ENCODE measurements at regions not wholly inside any gene's neighbourhood (a gene's known extent, or its start where the extent isn't known, plus 50 kb on each side); places are given as distances from the start of the nearest gene placed in this dataset.
"Not testable (repeated sequence)": the region's sequence is repeated elsewhere in the genome, so short reads cannot be mapped to it uniquely, and the experiment has no call there.

DNA sequence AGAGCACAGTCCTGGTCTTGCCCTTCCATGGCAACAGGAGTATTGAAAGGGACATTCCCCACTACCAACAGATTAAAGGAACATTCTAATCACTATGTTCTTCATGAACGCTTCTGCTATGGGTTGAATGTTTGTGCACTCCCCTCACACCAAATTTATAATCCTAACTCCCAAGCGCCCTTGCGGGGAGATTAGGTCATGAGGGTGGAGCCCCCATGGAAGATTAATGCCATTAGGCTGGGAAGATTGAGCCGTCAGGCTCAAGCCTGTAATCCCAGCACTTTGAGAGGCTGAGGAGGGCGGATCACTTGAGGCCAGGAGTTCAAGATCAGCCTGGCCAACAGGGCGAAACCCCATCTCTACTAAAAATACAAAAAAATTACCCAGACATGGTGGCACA, 538.8 kb upstream of the CADM1 start:
- not testable (repeated sequence) for H3K9me3 Mint-ChIP-seq; DNase-seq; H3K4me3 Mint-ChIP-seq; H3K27ac Mint-ChIP-seq; H3K36me3 Mint-ChIP-seq (ENCODE audit: low read depth); H3K27me3 Mint-ChIP-seq; H3K4me1 Mint-ChIP-seq (ENCODE audit: low read depth)

DNA sequence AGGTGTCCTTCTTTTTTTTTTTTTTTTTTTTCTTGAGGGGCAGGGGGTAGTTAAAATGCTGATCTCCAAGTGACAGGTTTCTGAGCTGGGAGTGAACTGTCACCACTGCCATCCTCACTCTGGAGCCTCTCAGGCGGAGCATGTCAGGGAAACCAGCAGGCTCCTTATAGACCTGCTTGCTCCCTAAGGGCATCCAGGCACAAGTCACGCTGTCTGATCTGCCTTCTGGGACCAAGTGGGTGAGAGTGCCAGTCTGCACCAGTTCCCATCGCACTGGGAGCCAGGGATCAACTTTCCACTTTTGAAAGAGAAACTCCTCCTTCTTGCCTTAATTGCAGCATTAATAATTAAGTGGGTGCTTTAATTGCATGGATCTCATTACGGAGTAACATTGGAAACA, 537.9 kb upstream of the CADM1 start:
- Mint-ChIP-seq H3K27ac (no peak overlapping the region), H3K9me3 (no peaks in the 10 kb centered on the region), H3K27me3 (no peaks in the 10 kb centered on the region), H3K4me1 (ENCODE audit: low read depth) (no peaks in the 10 kb centered on the region), H3K4me3 (no peak overlapping the region), H3K36me3 (ENCODE audit: low read depth) (no peaks in the 10 kb centered on the region)
- no peak for DNase-seq

DNA sequence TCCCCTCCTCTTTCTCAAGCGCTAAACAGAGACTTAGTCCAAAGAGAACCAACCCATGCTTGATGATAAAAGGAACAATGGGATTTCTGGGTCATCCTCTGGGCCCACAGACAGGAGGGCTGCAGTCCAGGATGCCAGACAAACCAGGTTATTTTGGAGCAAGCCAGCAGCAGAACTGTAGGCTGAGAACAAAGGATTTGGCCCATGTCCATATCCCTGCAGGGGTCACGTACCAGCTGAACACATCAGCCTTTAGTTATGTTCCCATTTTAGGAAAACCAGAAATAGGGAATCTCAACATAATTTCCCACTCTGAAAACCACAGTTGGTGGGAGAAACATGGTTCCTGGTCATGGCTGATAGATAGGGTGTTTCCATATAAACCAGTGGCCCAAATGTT, 533.6 kb upstream of the CADM1 start:
- H3K4me1 Mint-ChIP-seq (ENCODE audit: low read depth), result no peaks in the 10 kb centered on the region
- no peaks in the 10 kb centered on the region for H3K36me3 Mint-ChIP-seq (ENCODE audit: low read depth)
- no peak for DNase-seq
- H3K27me3 Mint-ChIP-seq, result no peaks in the 10 kb centered on the region
- H3K9me3 Mint-ChIP-seq, result no peaks in the 10 kb centered on the region
- no peak overlapping the region for H3K27ac Mint-ChIP-seq
- H3K4me3 Mint-ChIP-seq, result no peak overlapping the region

DNA sequence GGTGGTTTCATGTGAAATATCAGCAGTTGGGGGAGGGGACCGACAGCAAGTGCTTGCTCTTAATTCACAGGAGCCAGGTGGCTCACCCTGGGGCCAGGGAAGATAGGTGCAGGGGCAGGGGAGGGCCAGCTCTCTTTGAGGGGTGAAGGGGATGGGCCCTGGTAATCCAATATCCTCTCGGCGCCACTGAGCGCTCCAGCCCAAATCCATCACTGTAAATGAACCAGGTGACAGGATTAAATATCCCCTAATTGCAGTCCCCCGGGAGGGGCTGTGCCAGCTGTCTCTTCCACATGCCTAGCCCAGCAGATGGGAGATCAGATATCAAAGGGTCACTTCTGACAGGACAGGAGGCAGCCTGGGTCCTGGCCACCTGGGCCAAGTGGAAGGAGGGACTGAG, 531.8 kb upstream of the CADM1 start:
- Mint-ChIP-seq H3K27ac (no peak overlapping the region), H3K9me3 (no peaks in the 10 kb centered on the region), H3K27me3 (no peaks in the 10 kb centered on the region), H3K4me1 (ENCODE audit: low read depth) (no peaks in the 10 kb centered on the region), H3K4me3 (no peak overlapping the region), H3K36me3 (ENCODE audit: low read depth) (no peaks in the 10 kb centered on the region)
- DNase-seq, result no peak

DNA sequence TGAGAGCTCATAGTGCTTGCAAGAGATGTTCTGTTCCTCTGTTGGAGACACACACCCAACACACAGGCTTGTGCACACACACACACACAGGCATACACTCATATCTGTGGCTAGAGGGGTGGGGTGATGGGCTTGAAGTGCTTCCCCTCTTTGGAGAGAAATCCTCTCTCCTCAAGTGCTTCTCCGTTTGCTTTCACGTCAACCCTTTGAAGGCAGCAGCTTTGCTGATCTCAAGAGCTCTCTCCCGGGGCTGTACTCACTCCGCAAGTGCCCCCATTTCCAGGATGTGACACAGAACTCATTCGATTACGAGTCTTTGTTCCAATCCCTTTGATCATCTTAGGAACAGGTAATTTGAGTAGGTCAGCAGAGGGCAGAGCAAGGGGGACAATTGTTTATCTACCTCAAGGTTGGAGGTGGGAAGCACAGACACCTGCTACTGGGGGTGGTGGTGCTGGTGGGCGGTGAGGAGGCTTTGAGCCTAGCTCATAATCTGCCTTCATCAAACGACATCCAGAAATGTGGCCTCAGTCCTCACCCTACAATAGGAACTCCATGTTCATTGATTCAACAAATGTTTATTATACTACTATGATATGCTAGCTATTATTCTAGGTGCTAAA, 529.8 kb upstream of the CADM1 start:
- peaks cover 4% of the 10 kb centered on the region for H3K9me3 Mint-ChIP-seq
- H3K27me3 Mint-ChIP-seq, result no peaks in the 10 kb centered on the region
- no peak overlapping the region for H3K27ac Mint-ChIP-seq
- no peaks in the 10 kb centered on the region for H3K4me1 Mint-ChIP-seq (ENCODE audit: low read depth)
- DNase-seq, result no peak
- H3K4me3 Mint-ChIP-seq, result no peak overlapping the region
- H3K36me3 Mint-ChIP-seq (ENCODE audit: low read depth), result no peaks in the 10 kb centered on the region

DNA sequence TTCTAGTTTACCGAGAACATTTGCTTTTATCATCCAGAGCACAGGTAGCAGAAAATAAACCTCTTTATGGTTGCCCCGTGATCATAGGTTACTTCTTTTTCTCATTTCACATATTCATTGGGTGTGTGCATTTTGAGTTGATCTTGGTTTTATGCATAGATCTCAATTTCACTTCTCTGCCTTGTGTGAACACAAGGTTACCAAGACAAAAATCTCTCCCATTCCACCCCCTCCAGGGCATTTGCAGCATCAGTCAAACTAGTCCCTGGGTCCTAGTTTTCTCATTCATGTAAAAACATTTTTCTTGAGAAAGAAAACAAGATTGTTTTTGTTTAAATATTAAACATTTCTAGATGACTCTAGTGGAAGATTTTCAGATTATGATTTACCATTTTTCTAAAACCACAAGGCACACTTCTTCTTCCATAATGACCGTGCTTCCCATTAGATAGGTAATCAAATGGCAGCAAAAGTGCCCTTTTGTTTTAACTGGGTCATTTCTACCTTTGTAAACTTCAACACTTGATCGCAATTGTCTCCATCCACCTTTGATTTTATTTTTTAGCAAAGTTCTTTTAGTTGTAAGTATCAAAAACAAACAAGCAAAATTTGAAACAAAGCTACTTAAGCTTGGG, 526.6 kb upstream of the CADM1 start:
- no peaks in the 10 kb centered on the region for H3K4me1 Mint-ChIP-seq (ENCODE audit: low read depth)

DNA sequence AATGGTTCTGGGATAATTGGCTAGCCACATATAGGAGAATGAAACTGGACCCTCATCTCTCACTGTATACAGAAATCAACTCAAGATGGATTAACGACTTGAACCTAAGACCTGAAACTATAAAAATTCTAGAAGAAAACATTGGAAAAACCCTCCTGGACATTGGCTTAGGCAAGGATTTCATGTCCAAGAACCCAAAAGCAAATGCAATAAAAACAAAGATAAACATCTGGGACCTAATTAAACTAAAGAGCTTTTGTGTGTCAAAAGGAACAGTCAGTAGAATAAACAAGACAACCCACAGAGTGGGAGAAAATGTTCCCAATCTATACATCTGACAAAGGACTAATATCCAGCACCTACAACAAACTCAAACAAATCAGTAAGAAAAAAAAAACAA, 524.3 kb upstream of the CADM1 start:
- not testable (repeated sequence) for H3K9me3 Mint-ChIP-seq, H3K27ac Mint-ChIP-seq, H3K27me3 Mint-ChIP-seq

More for the DNA sequence above, 526.6 kb upstream of the CADM1 start:
- DNase-seq, result no peak
- no peaks in the 10 kb centered on the region for H3K27me3 Mint-ChIP-seq
- H3K27ac Mint-ChIP-seq, result no peak overlapping the region
- no peaks in the 10 kb centered on the region for H3K36me3 Mint-ChIP-seq (ENCODE audit: low read depth)
- H3K9me3 Mint-ChIP-seq, result peaks cover 10% of the 10 kb centered on the region
- H3K4me3 Mint-ChIP-seq, result no peak overlapping the region

DNA sequence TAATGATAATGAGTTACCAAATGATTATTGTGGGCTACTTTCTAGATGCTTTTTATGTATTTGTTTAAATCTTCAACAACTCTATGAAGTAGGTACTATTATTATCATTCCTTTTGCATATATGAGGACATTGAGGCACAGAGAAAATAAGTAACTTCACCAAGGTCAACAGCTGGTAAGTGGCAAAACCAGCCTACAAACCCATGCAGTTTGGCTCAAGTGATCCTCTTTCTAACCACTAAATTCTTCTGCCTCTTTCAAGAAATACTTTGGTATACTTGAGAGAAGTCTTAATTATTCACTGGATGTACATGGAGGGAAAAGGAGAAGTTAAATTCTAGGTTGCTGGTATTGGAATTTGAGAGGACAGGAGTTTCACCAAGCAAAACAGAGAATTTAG, 495.2 kb upstream of the CADM1 start:
- Mint-ChIP-seq H3K9me3 (no peaks in the 10 kb centered on the region), H3K4me1 (ENCODE audit: low read depth) (no peaks in the 10 kb centered on the region), H3K27ac (no peak overlapping the region), H3K4me3 (no peak overlapping the region), H3K36me3 (ENCODE audit: low read depth) (no peaks in the 10 kb centered on the region), H3K27me3 (no peaks in the 10 kb centered on the region)
- DNase-seq, result no peak

More for the DNA sequence above, 524.3 kb upstream of the CADM1 start:
- H3K36me3 Mint-ChIP-seq (ENCODE audit: low read depth); DNase-seq; H3K4me3 Mint-ChIP-seq; H3K4me1 Mint-ChIP-seq (ENCODE audit: low read depth): not testable (repeated sequence)

DNA sequence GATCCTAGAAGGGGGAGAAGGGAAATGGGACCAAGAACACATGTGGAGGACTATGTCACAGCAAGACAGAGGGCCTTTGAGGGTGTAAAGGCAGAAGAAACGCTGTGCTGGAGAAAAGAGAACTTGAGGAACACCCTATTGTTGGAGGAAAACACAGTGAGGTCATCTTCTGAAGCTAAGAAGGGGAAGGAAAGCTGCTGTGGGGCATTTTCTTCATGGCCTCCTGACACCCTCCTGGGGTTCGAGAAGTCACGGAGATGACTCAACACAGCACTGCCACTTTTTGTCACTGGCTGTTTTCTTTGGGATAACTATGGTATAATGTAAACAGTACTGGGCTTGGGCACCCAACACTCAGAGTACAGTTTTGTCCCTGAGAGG, 492.6 kb upstream of the CADM1 start:
- no peak overlapping the region for H3K4me3 Mint-ChIP-seq
- no peaks in the 10 kb centered on the region for H3K36me3 Mint-ChIP-seq (ENCODE audit: low read depth)
- H3K27me3 Mint-ChIP-seq, result no peaks in the 10 kb centered on the region
- H3K9me3 Mint-ChIP-seq, result no peaks in the 10 kb centered on the region
- H3K4me1 Mint-ChIP-seq (ENCODE audit: low read depth), result no peaks in the 10 kb centered on the region
- H3K27ac Mint-ChIP-seq, result no peak overlapping the region
- DNase-seq, result no peak

DNA sequence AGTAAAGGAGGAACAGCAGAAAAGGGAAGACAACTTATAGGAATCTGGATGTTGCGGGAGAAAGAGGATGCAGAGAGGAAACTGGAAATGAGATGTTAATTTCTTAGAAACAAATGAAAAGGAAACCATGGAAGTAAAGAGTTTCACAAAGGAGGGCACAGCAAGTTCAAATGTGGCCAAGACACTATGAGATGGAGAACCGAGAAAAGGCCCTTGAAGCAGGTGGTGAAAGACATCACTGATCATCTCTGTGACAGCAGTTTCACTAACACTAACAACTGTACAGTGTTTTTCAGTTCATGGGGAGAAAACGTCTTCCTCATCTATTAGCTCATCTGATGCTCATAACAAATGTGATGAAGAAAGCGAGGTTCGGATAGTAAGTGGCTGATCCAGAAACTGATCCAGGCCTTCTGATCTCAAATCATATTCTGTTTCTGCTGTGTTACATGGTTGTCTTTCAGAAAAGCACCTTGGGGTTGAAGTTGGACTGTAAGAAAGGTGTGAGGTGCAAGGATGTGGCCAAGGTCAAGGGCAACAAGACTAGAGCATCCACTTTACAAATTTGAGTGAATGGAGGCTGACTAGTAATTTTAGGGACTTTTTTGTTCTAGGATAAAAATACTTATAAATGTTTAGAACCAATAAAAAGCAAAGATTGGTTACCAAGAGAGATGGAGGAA, 492.1 kb upstream of the CADM1 start:
- no peak overlapping the region for H3K27ac Mint-ChIP-seq
- DNase-seq, result no peak
- no peaks in the 10 kb centered on the region for H3K36me3 Mint-ChIP-seq (ENCODE audit: low read depth)
- H3K4me3 Mint-ChIP-seq, result no peak overlapping the region
- peaks cover 3% of the 10 kb centered on the region for H3K9me3 Mint-ChIP-seq
- H3K4me1 Mint-ChIP-seq (ENCODE audit: low read depth), result no peaks in the 10 kb centered on the region
- no peaks in the 10 kb centered on the region for H3K27me3 Mint-ChIP-seq

DNA sequence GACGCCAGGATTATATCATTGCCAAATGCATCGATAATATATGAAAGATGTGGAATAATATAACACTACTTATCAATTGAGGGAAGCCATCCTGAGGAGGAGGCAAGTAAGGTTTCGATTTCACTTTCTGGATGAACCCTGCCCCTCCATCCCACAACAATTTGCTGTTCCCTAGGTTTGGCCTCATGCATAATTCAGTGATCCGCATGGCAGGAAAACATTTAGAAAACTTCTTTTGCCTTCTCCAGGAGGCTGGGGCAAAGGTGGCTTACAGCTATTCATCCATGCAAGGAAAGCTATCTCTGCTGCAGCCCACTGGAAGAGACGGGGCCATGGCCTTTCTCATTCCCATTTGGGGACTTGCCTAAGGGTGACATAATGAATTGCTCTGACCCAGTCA, 489.4 kb upstream of the CADM1 start:
- Mint-ChIP-seq H3K36me3 (ENCODE audit: low read depth) (no peaks in the 10 kb centered on the region), H3K27me3 (no peaks in the 10 kb centered on the region), H3K27ac (no peak overlapping the region), H3K9me3 (peaks cover 3% of the 10 kb centered on the region), H3K4me3 (no peak overlapping the region), H3K4me1 (ENCODE audit: low read depth) (no peaks in the 10 kb centered on the region)
- DNase-seq, result no peak

DNA sequence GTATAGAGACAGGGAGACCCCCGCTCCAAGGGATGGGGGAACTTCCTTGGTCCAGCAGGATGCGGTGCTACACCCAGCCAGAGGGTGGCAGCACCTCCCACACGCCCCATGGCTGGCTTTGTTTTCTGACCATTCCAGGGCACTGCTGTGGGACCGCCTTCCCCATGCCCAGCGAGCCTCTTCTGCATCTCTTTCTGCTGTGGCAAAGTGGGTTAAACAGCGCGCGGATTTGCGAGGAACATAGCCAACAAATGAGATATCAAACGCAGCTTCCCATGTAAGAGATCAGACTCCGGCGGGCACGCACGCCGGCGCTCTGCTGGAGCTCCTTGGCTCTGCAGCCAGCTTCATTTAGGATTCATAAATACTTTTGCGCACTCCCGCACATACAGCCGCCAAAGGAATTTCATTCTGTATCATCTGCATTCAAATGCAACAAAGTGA, 485.8 kb upstream of the CADM1 start:
- no peak overlapping the region for H3K27ac Mint-ChIP-seq
- no peaks in the 10 kb centered on the region for H3K4me1 Mint-ChIP-seq (ENCODE audit: low read depth)
- no peak overlapping the region for H3K4me3 Mint-ChIP-seq
- H3K9me3 Mint-ChIP-seq, result peaks cover 3% of the 10 kb centered on the region
- no peaks in the 10 kb centered on the region for H3K36me3 Mint-ChIP-seq (ENCODE audit: low read depth)
- DNase-seq, result no peak
- no peaks in the 10 kb centered on the region for H3K27me3 Mint-ChIP-seq

DNA sequence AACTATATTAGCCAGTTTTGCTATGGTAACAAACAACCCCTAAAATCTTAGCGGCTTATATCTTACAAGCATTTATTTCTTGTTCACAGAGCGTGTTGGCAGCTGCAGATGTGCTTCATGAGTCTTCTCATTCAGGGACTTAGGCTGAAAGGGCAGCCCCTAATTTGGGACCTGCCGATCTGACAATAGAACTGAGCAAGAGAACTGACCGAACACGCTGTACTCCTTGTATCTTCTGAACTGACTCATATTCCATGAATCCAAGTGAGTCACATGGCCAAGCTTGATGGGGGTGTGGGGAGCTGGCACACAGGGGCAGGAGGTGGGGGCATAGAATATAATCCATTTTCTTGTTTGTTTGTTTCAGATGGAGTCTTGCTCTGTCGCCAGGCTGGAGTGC, 481.7 kb upstream of the CADM1 start:
- Mint-ChIP-seq H3K27me3 (no peaks in the 10 kb centered on the region), H3K9me3 (no peaks in the 10 kb centered on the region), H3K4me3 (no peak overlapping the region), H3K36me3 (ENCODE audit: low read depth) (no peaks in the 10 kb centered on the region), H3K4me1 (ENCODE audit: low read depth) (no peaks in the 10 kb centered on the region), H3K27ac (no peak overlapping the region)
- DNase-seq, result no peak

DNA sequence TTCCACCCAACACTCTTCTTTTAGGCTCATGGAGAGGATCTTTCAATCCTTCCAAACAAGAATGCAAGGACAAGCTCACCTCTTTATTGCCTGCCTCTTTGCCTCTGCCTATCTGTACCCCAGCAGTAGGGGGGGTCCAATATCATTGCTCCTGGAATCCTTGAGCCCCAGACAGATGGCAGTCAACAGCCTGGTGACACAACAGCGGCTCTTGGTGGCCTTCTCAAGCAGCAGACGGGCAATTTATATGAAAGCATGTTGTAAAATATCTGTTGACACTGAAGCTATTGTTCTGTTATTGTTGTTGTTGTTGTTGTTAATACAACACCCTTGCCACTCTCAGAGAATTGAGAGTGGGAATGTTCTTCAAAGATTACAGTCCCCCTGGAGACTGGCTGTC, 480.0 kb upstream of the CADM1 start:
- H3K27ac Mint-ChIP-seq, result no peak overlapping the region
- DNase-seq, result no peak
- H3K9me3 Mint-ChIP-seq, result no peaks in the 10 kb centered on the region
- H3K36me3 Mint-ChIP-seq (ENCODE audit: low read depth), result no peaks in the 10 kb centered on the region
- H3K27me3 Mint-ChIP-seq, result no peaks in the 10 kb centered on the region
- no peak overlapping the region for H3K4me3 Mint-ChIP-seq
- H3K4me1 Mint-ChIP-seq (ENCODE audit: low read depth), result no peaks in the 10 kb centered on the region

DNA sequence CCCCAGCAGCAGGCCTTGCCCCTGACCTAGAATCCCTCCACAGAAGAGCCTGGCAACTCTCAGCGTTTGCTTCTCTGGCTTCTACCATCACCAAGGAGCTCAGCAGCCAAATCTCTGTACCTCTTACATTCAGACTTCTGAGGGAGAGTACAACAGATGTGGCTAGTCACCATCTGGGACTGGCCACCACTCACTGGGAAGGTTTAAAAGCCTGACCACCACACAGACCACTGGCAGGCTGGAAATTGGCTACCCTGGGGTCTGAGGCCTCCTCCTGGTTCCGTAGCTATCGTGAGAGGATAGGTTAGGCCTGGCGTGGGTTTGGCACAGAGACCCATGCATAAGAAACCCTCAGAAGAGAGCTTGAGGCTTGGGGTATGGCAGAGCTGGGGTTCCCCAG, 478.5 kb upstream of the CADM1 start:
- Mint-ChIP-seq H3K27ac (no peak overlapping the region), H3K4me3 (no peak overlapping the region), H3K27me3 (no peaks in the 10 kb centered on the region), H3K4me1 (ENCODE audit: low read depth) (no peaks in the 10 kb centered on the region), H3K9me3 (no peaks in the 10 kb centered on the region), H3K36me3 (ENCODE audit: low read depth) (no peaks in the 10 kb centered on the region)
- DNase-seq, result no peak

All from activated T-cell treated with anti-CD3 and anti-CD28 coated beads, Interleukin-2, amount 50 U/mL, for 24 hours (primary cell).